ENCODE measurements at regions not wholly inside any gene's neighbourhood (a gene's known extent, or its start where the extent isn't known, plus 50 kb on each side); places are given as distances from the start of the nearest gene placed in this dataset.

- in situ Hi-C loops (cut with MboI), result no loop called here
- Histone ChIP-seq H3K79me2 (ENCODE audit: insufficient read depth) (no peaks in the 10 kb centered on the region), H3K9me3 (ENCODE audit: low read depth) (no peaks in the 10 kb centered on the region), H4K20me1 (ENCODE audit: insufficient read depth) (no peaks in the 10 kb centered on the region), H3K4me3 (no peak overlapping the region), H3F3A (ENCODE audit: insufficient read depth) (peaks cover 1% of the 10 kb centered on the region), H2AFZ (no peak overlapping the region), H3K27me3 (replicated peaks; ENCODE audit: insufficient read depth) (no peaks in the 10 kb centered on the region), H3K9ac (no peak overlapping the region), H3K36me3 (ENCODE audit: low read depth) (no peaks in the 10 kb centered on the region), H3K9me2 (ENCODE audit: insufficient read depth) (no peaks in the 10 kb centered on the region), H3K27ac (no peak overlapping the region), H3K4me1 (ENCODE audit: insufficient read depth) (peaks cover 9% of the 10 kb centered on the region), H3K4me2 (ENCODE audit: unreplicated experiment) (no peak overlapping the region)
- WGBS, 2 experiments (ENCODE audit: low coverage in 1 of 2, low lambda C conversion rate in 2 of 2, missing lambda C conversion rate in 2 of 2), result 90 to 95% methylated on average over 9 of the region's 9 CpGs
- no peak for TF ChIP-seq EZH2phosphoT487 (IDR thresholded peaks at IDR 0.05; ENCODE audit: insufficient read depth, low read depth)
- TF ChIP-seq EZH2 (IDR thresholded peaks at IDR 0.05; ENCODE audit: insufficient read depth, poor library complexity, severe bottlenecking), result no peak
- no peak for DNase-seq
These were observed 247.3 kb downstream of the TTC32 start for GRCh38 chr2:19654310-19655090.

- Histone ChIP-seq H3K4me2 (ENCODE audit: unreplicated experiment) (no peak overlapping the region), H3F3A (ENCODE audit: insufficient read depth) (peaks cover 9% of the 10 kb centered on the region), H3K79me2 (ENCODE audit: insufficient read depth) (no peaks in the 10 kb centered on the region), H3K36me3 (ENCODE audit: low read depth) (no peaks in the 10 kb centered on the region), H3K4me3 (no peak overlapping the region), H3K9me3 (ENCODE audit: low read depth) (no peaks in the 10 kb centered on the region), H3K9me2 (ENCODE audit: insufficient read depth) (no peaks in the 10 kb centered on the region), H3K27ac (no peak overlapping the region), H4K20me1 (ENCODE audit: insufficient read depth) (no peaks in the 10 kb centered on the region), H2AFZ (no peak overlapping the region), H3K27me3 (replicated peaks; ENCODE audit: insufficient read depth) (no peaks in the 10 kb centered on the region), H3K4me1 (ENCODE audit: insufficient read depth) (peaks cover 19% of the 10 kb centered on the region), H3K9ac (no peak overlapping the region)
- TF ChIP-seq EZH2phosphoT487 (IDR thresholded peaks at IDR 0.05; ENCODE audit: insufficient read depth, low read depth), result no peak
- TF ChIP-seq EZH2 (IDR thresholded peaks at IDR 0.05; ENCODE audit: insufficient read depth, poor library complexity, severe bottlenecking), result no peak
- 77 to 80% methylated on average over 10 of the region's 10 CpGs for WGBS, 2 experiments (ENCODE audit: low coverage in 1 of 2, low lambda C conversion rate in 2 of 2, missing lambda C conversion rate in 2 of 2)
- in situ Hi-C loops (cut with MboI), result no loop called here
- DNase-seq, result no peak
These were observed 248.3 kb downstream of the TTC32 start for GRCh38 chr2:19653509-19653908.

- Histone ChIP-seq H3K9me2 (ENCODE audit: insufficient read depth) (no peaks in the 10 kb centered on the region), H3K9ac (no peak overlapping the region), H3K36me3 (ENCODE audit: low read depth) (no peaks in the 10 kb centered on the region), H3K27me3 (replicated peaks; ENCODE audit: insufficient read depth) (no peaks in the 10 kb centered on the region), H2AFZ (no peak overlapping the region), H3K79me2 (ENCODE audit: insufficient read depth) (no peaks in the 10 kb centered on the region), H3K27ac (no peak overlapping the region), H3K4me1 (ENCODE audit: insufficient read depth) (peaks cover 22% of the 10 kb centered on the region), H3K4me2 (ENCODE audit: unreplicated experiment) (no peak overlapping the region), H4K20me1 (ENCODE audit: insufficient read depth) (no peaks in the 10 kb centered on the region), H3K4me3 (no peak overlapping the region), H3F3A (ENCODE audit: insufficient read depth) (peaks cover 12% of the 10 kb centered on the region), H3K9me3 (ENCODE audit: low read depth) (no peaks in the 10 kb centered on the region)
- no peak for DNase-seq
- TF ChIP-seq EZH2 (IDR thresholded peaks at IDR 0.05; ENCODE audit: insufficient read depth, poor library complexity, severe bottlenecking) (no peak), EZH2phosphoT487 (IDR thresholded peaks at IDR 0.05; ENCODE audit: insufficient read depth, low read depth) (no peak)
- in situ Hi-C loops (cut with MboI), result no loop called here
- WGBS, 2 experiments (ENCODE audit: low coverage in 1 of 2, low lambda C conversion rate in 2 of 2, missing lambda C conversion rate in 2 of 2), result 91 to 100% methylated on average over 1 of the region's 1 CpG
These were observed 249.0 kb downstream of the TTC32 start for GRCh38 chr2:19652811-19653210.

- Histone ChIP-seq H3K4me3 (no peak overlapping the region), H3K4me2 (ENCODE audit: unreplicated experiment) (no peak overlapping the region), H3K79me2 (ENCODE audit: insufficient read depth) (no peaks in the 10 kb centered on the region), H4K20me1 (ENCODE audit: insufficient read depth) (no peaks in the 10 kb centered on the region), H3K36me3 (ENCODE audit: low read depth) (no peaks in the 10 kb centered on the region), H3K4me1 (ENCODE audit: insufficient read depth) (peaks cover 22% of the 10 kb centered on the region), H3K9me2 (ENCODE audit: insufficient read depth) (no peaks in the 10 kb centered on the region), H3K9ac (no peak overlapping the region), H3K27ac (no peak overlapping the region), H3K9me3 (ENCODE audit: low read depth) (no peaks in the 10 kb centered on the region), H3K27me3 (replicated peaks; ENCODE audit: insufficient read depth) (no peaks in the 10 kb centered on the region), H2AFZ (no peak overlapping the region), H3F3A (ENCODE audit: insufficient read depth) (peaks cover 12% of the 10 kb centered on the region)
- no peak for DNase-seq
- in situ Hi-C loops (cut with MboI), result no loop called here
- no peak for TF ChIP-seq EZH2phosphoT487 (IDR thresholded peaks at IDR 0.05; ENCODE audit: insufficient read depth, low read depth)
- TF ChIP-seq EZH2 (IDR thresholded peaks at IDR 0.05; ENCODE audit: insufficient read depth, poor library complexity, severe bottlenecking), result no peak
- 56 to 59% methylated on average over 4 of the region's 4 CpGs for WGBS, 2 experiments (ENCODE audit: low coverage in 1 of 2, low lambda C conversion rate in 2 of 2, missing lambda C conversion rate in 2 of 2)
These were observed 250.3 kb downstream of the TTC32 start for GRCh38 chr2:19651466-19651865.
